Nucleus accumbens (tissue), 56 donors: ENCODE measurements at regions not wholly inside any gene's neighbourhood (a gene's known extent, or its start where the extent isn't known, plus 50 kb on each side); places are given as distances from the start of the nearest gene placed in this dataset.

Experiments used
- DNase-seq, 56 donors: peaks; one replicate each; lab custom pipeline; 2025; lab: John Stamatoyannopoulos, UW

DNA sequence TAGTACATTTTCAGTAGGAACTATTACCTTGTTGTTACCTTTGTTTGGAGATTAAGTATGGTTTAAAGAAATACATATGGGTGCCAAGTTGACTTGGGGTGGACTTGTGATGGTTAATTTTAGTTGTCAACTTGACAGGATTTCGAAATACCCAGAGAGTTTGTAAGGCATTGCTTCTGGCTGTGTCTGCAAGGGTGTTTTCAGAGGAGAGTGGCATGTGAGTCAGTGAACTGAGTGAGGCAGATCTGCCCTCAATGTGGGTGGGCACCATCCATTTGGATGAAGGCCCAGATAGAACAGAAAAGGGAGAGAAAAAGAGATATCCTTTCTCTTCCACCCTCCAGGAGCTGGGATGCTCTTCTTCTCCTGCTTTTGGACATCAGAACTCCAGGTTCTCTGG, 315.5 kb downstream of the GPATCH2 start:
- DNase-seq: no peak

DNA sequence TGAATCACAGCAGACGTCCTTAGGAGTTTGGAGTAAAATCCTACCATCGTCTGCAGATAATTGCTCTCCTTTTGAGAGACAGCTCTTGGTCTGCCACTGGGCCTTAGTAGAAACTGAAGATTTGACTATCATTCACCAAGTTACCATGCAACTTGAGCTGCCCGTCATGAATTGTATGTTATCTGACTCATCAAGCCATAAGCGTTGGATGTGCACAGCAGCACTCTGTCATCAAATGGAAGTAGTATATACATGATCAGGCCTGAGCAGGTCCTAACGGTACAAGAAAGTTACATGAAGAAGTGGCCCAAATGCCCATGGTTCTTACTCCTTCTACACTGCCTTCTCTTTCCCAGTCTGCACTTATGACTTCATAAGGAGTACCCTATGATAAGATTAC, 317.8 kb downstream of the GPATCH2 start:
- no peak for DNase-seq

DNA sequence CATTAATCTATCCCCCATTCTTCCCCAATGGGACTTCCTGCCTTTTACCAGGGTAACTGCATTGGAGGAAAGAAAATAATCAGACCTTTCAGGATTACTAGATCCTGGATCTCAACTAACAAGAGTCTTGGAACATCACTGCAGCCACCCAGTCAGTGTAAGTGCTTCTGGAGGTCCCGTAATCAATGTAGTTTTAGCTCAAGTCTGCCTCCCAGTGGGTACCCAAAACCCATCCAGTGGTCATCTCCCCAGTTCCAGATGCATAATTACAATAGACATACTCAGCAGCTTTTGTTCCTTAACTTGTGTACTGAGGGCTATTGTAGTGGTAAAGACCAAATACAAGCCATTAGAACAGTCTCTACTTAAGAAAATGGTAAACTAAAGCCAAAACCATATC, 319.1 kb downstream of the GPATCH2 start:
- DNase-seq: peak in 5 of 56 donors; percentile 4 to 16 (median 6)

DNA sequence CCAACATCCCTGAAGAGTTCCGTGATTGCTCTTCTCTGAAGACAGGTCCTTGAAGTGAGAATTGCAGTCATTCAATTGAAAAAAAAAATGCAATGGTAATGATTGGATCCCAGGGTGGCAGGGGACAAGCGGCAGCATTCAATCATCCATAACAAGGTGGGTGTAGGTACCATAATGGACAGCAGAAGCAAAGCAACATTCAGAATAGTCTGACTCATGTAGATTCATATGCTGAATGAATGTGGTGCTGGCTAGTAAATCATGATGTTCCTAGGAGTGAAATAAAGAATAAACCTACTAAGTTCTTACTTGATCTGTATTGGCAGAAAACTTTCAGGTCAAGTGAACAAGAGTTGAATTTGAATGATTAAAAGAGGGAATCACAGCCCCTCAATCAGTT, 319.6 kb downstream of the GPATCH2 start:
- no peak for DNase-seq

DNA sequence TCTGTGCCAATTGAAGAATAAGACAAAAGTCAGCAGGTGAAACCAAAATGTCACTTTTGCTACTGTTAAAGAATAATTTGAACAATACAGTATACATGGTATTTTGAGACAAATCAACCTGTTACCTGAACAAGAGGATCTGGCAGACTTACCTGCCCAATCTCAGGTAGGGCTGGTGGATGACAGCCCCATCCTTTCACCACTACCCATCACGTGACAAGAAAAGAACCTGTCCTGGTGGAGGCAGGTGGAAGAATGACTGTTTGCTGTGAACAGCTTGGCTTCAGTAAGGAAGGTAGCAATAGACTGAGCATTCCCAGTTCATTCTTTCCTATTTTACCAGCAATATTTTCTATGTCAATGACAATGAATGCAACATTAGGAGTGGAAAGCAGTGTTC, 349.6 kb downstream of the GPATCH2 start:
- no peak for DNase-seq

DNA sequence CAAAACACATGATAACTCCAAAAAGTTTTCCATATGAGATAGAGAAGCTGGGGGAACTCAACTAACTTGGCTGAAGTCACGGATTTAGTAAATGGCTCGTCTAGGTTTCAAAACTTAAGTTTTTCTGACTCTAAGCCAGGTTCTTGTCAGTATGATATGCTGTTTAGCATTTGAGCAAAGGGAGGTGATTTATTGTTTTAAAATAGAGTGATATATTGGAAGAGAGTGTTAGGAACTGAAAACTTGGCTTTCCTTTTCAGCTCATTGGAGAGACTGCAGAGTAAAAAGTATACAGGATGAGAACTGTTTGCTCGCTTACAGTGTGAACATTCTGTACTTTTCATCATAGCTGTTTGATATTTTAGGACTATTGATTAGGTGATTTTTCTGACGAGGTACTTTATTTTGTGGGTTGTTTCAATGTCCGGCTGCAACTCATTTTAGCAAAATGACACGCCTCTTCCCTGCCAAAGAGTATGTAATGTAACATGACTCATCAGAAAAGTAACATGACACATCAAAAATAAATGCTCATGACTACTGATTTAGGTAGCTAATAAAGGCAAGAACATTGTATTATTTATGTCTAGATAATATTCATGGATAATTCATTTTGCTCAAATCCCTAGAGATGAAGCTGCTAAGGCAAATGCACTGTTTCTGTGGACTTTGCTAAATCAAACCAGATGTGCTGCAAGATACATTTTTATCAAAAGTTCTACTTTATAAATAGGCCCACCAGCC, 355.1 kb downstream of the GPATCH2 start:
- DNase-seq: no peak

DNA sequence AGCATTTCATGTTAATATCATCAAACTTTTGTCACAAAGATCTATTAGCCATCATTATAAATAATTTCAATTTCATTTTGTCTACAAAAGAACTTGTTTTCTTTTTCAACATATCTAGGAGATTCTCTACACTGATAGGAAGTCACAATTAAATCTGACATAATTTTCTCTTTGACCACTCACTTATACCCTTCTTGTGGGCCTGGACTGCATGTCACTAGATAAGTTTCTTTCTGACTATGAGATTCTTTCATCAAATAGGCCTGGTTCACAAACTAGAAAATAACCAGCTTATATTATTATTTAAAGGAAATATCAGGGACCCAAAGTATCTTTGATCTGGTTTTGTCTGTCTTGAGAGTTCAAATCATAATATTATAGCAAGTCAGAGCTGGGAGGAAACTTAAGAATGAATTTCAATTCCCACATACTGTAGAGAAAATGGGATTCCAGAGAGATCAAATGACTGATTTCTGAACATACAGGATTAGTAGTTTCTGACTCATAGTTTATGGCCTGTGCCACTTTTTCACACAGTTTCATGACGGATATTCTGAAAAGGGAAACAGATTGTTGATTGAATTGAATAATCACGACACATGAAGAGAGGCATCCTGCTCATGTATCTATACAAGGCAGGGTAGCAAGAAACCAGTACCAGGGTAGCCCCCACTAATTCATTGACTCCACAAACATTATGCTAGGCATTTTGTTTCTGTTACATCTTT, 355.8 kb downstream of the GPATCH2 start:
- DNase-seq: no peak

DNA sequence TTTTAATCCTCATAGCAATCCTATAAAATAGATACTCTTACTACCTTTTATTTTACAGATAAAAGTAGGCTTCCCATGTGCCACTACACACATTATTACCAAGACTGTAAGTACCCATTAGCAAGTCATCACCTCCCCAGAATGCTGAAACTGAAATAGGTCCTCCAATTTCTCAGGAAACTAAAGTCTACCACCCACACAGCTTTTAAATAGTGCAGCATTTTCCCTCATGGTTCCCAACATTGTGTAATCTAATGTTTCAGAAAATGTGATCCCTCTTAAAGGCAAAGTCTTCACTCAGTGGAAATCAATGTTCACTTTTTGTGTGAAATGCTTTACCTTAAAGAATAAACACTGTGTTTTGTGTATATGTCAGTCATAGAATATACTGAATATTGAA, 356.5 kb downstream of the GPATCH2 start:
- no peak for DNase-seq

DNA sequence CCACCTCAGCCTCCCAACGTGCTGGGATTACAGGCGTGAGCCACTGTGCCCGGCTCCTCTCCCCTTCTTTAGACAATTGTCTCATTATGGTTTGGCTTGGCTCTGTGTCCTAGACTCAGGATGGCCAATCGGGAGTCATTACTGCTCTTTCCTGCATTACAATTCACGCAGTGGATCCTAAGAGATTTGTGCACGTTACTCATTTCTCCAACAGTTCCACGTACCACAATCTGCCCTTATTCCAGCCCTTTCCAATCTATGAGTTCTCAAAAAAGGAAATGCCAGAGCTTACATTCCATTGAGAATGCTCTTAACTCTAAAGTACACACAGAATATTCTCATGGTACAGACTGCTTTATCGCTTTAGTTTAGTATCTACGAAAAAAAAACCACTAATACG, 357.0 kb downstream of the GPATCH2 start:
- no peak for DNase-seq

DNA sequence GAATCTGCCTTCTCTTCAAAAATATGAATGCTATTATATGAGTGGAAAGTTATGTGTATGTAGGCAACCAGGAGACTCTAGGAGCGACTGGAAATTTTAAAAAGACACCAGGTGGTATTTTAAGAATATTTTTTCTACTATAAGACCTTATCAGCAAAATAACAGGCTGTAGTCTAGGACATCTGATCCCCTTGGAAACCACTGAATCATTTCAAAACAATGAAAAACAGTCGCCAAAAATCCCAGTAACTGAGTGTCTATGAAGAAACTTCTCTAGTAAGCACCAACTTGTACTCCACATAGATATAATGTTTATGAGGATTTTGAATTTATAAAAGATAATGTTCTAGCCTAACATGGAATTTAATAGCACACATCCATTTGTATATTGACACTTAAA, 358.5 kb downstream of the GPATCH2 start:
- no peak for DNase-seq

DNA sequence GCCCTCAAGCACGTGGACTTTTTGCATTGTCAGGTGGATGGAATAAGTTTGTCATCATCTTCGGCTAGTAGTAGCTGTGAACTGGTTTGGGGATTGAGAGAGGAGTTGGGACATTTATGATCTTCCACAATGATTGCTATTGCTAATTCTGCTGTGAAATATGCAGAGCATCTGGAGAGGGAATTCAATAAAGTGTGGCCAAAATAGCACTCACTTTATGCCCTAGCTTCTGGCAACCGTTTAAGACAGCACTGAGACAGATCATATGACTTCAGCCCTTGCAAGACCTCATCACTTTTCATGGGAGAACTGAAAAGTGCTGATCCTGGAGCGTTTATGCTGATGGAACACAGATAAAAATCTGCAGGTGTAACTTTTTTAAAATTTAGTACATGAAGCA, 360.8 kb downstream of the GPATCH2 start:
- no peak for DNase-seq

DNA sequence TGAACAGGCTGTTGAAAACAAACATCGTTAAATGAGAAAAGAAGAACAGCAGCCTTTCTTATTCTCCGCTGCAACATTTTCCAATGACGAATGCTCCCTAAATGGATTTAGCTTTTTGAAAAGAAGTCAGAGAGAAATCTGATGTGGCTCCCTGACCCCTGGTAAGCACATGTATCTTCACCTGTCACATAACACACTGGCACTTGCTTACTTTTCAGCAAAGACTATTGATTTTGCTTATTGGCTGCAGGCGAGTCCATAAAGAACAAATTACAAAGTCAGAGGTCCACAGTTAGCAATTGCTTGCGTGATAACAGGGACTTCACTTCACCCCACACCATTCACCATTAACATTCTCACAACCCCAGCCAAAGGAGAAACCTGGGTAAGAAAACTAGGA, 362.8 kb downstream of the GPATCH2 start:
- DNase-seq: no peak

DNA sequence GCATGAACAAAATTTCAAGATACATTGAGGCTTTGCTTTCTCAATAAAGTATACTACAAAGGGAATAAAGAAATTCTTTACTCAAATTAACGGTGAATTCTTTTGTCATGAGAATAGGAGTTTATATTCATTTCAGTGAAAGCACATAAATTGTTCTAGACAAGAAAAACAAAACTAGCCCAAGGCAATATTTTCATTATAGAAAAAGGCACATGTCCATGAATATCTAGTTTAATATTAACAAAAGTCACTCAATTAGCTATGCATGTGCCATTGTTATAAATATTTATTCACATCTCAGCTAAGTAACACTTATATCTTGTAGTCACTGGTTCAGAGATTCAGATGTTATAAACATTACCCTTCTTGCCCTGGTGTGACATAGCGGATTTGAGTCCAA, 369.3 kb downstream of the GPATCH2 start:
- no peak for DNase-seq

DNA sequence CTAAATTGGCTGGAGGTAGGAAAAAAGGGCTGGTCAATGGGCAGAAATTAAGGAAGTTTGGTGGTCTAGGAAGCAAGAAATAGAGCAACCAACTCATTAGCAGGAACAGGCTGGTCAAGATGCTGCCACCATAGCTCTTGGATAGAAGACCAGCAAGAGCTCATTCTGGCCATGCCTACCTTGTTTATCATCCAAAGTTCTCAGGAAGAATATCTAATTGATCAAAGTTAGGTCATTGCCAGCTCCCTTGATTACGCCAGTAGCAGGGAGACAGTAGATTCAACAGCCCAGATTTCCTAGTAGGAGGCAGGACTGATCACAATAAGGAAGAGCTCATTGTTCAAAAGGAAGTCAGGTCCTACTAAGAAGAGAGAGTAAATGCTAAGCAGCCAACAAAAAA, 370.2 kb downstream of the GPATCH2 start:
- no peak for DNase-seq

DNA sequence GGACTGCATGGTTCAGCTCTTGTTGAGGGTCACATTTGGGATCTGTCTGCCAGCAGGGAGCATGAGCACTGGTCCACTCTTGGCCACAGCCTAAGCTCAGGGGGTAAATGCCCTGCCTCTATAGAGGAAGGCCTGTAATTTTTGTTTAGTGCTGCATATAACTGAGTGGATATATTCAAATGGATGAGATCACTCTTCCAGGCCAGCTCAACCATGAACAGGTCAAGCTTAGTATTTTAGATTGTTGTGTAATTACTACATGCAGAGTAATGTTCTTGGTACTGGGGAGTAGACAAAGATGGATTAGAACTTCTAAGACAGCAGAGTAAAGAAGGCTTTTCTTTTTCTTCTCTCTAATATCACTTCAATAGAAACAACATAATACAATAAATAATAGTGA, 376.9 kb downstream of the GPATCH2 start:
- no peak for DNase-seq

DNA sequence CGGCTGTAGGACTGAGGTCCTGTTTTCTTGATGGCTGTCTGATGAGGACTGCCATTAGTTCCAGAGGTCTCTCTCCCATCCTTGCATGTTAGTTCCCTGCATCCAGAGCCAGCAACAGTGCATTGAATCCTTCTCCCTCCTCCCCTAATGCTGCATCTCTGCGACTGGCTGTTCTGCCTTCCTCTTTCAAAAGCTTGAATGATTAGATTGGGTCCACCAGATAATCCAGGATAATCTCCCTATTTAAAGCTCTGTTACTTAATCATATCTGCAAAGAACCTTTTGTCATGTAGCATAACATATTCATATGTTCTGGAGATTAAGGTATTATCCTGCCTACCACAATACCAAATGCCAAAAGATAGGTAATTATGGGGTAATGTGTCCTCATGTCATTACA, 377.5 kb downstream of the GPATCH2 start:
- no peak for DNase-seq

DNA sequence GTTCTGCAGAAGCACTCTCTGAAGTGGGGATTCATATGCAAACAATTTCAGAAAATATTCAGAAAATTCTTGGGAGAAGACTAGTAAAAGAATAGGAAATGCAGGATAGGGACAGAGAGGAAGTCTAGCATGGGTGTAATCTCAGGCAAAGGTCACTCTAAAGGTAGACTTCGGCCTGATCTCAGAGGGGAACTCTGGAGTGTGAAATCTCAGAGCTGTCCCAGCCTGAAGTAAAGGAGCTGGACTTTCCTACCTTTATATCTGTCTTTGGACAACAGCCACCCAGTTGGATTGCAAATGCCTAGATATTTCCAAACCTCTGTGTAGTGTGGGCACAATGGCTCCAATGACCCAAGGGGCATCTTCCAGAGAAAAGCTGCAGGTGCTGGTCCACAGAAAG, 379.8 kb downstream of the GPATCH2 start:
- DNase-seq: no peak

DNA sequence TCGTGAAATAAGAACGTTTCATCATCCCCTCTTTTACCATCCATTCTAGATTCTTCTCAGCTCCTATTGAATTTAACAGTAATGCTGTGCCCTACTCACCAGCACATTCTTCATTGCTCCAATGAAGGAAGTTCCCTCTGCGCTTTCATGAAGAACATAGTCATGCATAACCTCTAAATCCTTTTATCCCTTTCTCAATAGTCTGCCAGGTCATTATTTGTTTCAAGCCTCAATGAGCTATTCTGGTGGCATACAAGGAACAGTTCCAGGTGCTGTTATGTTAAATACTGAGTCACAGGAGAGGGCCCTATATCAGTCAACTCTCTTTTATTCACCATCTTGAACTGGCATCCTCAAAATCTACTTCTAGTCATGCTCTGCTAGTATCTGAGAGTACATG, 381.0 kb downstream of the GPATCH2 start:
- DNase-seq: no peak

DNA sequence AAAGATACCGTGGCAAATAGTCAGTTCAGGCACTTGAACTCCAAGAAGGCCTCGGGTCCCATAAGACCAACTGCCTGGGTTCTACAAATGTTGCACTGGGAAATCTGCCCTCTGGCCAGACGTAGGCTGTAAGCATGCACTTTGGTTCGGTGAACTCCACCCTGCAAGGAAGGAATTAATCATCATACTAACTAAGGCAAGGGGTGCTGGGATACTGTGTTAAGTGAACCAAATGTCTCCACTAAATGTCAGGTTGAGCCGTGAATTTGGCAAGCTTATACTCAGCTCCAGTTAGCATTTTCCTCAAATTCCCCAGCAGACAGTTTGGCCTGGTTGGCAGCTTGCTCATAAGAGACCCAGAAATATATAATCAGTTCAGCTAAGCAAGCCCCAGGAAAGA, 385.9 kb downstream of the GPATCH2 start:
- DNase-seq: no peak

DNA sequence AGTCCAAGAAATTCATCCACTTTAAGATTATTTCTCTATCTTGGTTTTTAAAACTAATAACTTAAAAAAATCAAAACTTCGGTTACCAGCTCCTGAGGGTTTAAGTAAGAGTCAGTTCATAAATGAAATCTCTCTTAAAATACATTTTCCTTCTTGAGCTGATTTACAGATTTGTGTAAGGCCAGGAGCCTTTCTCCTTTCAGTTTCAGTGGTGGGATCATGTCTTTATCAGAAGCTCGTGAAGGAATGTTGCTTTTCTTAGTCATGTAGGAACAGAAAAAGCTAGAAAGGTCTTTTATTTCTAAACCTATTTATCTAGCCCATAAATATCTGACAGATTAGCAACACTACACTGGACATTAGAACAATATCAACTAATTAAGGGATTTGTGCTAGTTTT, 390.2 kb downstream of the GPATCH2 start:
- DNase-seq: no peak

DNA sequence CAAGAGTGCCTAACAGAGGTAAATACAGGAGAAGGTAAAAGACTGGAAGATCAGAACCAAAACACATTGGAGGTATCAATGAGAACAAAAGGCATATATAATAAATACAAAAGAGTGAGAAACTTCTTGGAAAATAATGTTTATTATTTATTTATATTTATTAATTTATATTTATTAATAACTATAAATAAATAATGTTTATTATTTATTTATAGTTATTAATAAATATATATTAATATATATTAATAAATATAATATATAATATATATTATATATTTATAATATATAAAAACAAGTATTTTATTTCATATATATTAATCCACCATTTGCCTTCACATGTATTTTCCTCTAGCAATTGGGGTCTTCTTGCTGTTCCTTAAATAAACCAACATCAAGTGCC, 391.9 kb downstream of the GPATCH2 start:
- DNase-seq: no peak

DNA sequence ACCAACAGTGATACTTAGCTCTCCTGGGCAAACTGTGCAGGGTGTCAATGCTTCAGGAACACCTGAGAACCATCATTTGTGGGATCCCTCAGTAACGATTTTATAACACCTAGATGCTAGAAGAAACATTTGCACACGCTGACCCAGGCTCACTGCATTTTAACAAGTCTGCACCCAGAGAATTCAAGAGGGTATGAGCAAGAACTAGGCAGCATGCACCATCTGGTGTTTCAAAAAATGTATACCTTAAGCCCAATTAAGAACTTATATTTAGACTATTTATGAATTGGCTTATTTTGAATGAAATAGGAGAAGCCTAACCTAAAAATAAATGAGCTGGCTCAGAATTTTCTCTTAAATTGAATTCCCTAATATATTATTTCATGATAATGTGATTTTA, 400.5 kb downstream of the GPATCH2 start:
- DNase-seq: no peak
